ENCODE measurements at regions not wholly inside any gene's neighbourhood (a gene's known extent, or its start where the extent isn't known, plus 50 kb on each side); places are given as distances from the start of the nearest gene placed in this dataset.

GRCh38 chr14:101125719-101126651, 222.5 kb upstream of the RTL1 start:
- DNase-seq (ENCODE audit: low spot score): no peak
- TF ChIP-seq CTCF (IDR thresholded peaks at IDR 0.05; ENCODE audit: extremely low read depth, missing control alignments): no peak

- no peak for TF ChIP-seq CTCF (IDR thresholded peaks at IDR 0.05; ENCODE audit: extremely low read depth, missing control alignments)
- no peak for DNase-seq (ENCODE audit: low spot score)
Measured at GRCh38 chr14:101126731-101127130, 223.2 kb upstream of the RTL1 start.

- TF ChIP-seq CTCF (IDR thresholded peaks at IDR 0.05; ENCODE audit: extremely low read depth, missing control alignments): no peak
- no peak for DNase-seq (ENCODE audit: low spot score)
Measured at GRCh38 chr14:101127224-101127623, 223.7 kb upstream of the RTL1 start.

- DNase-seq (ENCODE audit: low spot score): no peak
- TF ChIP-seq CTCF (IDR thresholded peaks at IDR 0.05; ENCODE audit: extremely low read depth, missing control alignments): no peak
Measured at GRCh38 chr14:101128478-101129321, 225.2 kb upstream of the RTL1 start.

- DNase-seq (ENCODE audit: low spot score): no peak
- TF ChIP-seq CTCF (IDR thresholded peaks at IDR 0.05; ENCODE audit: extremely low read depth, missing control alignments): no peak
Measured at GRCh38 chr14:101129521-101130167, 226.1 kb upstream of the RTL1 start.

- no peak for TF ChIP-seq CTCF (IDR thresholded peaks at IDR 0.05; ENCODE audit: extremely low read depth, missing control alignments)
- DNase-seq (ENCODE audit: low spot score): no peak
Measured at GRCh38 chr14:101130861-101131260, 227.3 kb upstream of the RTL1 start.

Measured in GM20000 (cell line).